GM18519 (cell line): ENCODE measurements at regions not wholly inside any gene's neighbourhood (a gene's known extent, or its start where the extent isn't known, plus 50 kb on each side); places are given as distances from the start of the nearest gene placed in this dataset.

Experiments
- ATAC-seq: cut with Tn5 transposase; IDR thresholded peaks from one replicate; pipeline ENCODE4 v1.9.1; 2021; ENCODE audit warnings: mild to moderate bottlenecking, moderate library complexity; ENCODE audit not compliant: unreplicated experiment, low FRiP score

DNA sequence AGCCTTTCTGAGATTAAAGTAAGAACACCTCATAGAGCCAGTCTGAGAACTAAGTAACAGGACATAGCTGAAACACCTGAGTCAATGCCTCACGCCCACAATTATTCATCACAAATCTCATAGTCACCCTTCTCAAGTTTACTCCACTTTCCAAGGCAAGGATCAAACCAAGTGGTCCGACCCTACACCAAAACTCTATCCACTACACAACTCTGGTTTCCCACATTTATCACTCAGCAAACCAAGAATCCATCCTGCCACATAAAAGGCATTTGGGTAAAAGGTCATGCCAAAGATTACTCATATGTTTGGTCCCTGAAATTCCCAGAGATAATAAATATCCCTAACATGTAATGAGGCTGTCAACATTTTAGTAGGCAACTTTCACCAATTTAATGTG, 144.1 kb downstream of the RPAP3 start:
- ATAC-seq = no peak

DNA sequence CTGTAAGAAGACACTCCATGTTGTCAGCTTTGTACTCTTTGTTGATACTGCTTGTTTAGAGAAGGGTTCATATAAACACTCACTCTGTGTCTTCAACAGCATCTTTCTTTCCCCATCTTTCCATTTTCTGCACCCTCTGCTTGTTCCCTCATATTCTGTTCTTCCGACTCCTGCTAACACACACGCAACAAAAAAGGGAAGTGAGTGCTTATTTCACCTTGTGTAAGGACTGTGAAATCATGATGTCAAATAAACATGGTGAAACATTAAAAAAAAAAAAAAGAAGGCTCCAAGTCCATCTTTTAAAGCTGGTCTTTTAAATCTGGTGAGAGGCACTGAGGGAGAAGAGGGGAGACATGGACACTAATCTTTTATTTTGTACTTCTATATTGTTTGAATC, 145.4 kb downstream of the RPAP3 start:
- no peak for ATAC-seq

DNA sequence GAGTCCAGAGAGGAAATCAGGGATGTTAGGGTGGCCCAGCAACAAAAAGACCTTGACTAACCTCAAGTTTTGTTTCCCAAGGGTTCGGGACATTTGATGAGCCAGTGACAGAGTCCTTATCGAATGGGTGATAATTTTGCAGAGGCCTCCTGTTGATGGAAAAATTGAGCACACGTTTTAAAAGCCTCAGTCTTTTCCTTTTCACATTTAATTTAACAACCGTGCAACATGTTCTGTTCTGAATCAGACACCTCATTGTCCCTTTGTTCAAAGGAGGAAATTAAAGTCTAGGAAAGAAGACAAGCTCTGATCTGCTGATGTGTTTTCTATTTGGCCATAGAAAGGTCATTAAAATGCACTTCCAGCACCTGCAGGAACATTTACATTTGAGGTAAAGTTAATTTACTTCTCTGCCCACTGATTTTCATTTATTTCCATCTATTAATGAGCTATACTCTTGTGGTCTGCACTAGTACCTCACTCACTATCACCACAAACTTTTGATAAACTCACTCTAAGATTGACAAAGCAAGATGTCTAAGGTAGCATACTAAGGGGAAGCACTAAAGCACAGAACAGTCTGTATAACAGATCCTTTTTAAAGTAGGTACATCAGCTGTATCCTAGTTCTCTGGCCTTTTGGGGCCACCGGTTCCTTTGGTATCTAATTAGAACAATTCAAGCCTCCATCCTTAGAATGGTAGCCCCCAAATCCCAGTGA, 147.0 kb downstream of the RPAP3 start:
- ATAC-seq = no peak

DNA sequence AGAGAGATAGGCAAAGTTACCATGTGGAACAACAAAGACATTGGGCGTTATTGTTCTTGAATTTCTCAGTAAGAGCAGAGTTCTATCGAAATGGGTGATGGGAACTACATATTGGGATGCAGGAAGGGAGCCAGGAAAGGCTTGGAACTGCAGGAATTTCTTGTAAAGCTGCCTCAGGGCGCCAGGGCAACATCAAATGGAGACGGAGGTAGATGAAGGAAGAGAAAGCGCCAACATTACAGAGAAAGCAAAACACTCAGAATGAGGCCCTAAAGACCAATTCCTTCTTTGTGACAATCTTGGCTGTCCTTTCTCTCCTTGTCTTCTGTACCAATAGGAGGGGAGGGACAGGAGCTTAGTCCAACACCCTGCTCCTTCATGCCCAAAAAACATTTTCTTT, 148.4 kb downstream of the RPAP3 start:
- ATAC-seq = no peak

DNA sequence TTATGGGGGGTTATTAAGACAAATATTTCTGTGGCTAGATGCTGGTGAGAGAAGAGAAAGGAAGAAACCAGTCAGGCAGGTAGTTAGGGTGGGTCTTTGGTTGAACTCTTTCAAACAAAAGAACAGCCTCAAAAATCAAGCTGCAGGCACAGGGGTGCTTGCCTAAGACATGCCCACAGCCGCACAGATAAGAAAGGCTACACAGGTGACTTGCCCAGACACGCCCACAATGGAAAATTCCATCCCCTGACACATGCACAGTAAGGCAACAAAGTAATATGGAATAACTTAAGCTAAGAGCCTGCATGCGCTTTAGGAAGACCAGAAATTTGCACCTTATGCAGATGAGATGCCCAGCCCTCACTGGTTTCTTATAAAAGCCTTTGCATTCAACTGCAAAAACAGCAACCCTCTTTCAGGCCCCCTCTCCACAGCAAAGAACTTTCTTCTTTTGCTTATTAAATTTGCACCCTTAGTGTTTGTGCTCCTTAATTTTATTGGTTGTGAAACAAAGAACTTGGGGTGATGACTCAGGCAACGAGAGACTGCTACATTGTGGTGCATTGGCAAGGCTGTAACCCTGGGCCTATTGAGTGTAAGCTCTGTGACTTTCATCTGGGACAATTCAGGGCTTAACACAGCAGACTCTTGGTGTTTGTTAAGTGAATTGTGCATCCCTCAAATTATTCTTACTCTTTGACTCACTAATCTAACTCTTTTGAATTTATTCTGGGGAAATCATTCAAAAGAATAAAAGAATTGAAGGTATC, 149.4 kb downstream of the RPAP3 start:
- ATAC-seq = no peak

DNA sequence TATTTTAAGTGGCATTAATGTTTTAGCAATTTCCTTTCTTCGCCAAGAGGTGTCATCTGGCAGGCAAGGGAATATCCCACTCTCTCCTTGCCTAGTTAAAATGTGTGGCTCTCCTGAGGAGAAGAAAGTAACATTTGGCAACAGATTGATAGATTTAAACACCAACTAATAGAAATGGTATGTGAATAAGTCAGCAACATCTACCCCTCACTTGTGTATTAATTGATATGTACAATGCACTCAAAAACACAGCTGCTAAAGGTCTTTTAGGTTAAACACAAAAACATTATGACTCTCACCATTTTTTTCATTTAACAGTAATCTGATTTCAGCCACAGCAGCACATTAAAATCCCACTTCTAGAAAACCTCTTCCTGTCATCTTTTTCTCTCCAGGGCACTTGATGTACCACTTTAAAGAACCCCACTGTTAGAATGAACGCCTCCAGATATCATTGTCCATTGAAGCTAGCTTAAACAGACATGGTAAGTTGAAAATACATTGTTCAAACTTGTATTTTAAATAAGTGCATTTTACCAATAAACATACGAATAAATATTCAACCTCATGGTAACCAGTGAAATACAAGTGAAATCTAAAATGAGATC, 151.7 kb downstream of the RPAP3 start:
- no peak for ATAC-seq

DNA sequence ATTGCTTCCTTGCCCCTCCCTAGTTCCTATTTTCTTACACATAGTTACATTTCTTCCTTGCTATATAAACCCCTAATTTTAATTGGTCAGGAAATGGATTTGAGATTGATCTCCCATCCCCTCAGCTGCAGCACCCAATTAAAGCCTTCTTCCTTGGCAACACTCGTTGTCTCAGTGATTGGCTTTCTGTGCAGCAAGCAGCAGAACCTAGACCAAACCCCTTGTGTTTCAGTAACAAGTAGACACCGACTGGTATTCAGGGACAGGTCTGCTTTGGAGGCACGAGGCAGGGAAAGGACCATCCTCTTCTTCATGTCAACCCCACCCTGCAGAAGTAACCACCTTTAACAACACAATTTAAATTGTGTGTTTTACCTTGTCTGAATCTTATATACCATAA, 152.6 kb downstream of the RPAP3 start:
- no peak for ATAC-seq

DNA sequence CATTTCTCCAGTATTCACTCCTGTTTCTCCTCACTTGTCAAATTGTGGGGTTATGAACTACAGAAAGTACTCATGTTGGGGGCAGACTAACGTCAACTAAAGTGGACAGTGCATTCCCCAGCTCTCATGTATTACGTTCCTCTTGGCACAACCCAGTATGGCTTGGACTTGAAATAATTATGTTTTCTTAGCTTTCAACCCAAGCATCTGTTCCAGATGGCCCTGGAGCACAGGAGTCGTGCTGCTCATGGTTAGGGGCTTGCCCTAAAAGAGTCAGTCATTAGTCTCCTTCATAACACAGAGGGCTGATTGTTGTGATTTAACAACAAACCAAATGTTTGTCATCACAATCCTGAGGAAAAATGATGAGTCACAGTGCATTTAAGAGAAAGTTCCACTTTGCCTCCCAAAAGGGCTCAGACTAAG, 154.4 kb downstream of the RPAP3 start:
- no peak for ATAC-seq

DNA sequence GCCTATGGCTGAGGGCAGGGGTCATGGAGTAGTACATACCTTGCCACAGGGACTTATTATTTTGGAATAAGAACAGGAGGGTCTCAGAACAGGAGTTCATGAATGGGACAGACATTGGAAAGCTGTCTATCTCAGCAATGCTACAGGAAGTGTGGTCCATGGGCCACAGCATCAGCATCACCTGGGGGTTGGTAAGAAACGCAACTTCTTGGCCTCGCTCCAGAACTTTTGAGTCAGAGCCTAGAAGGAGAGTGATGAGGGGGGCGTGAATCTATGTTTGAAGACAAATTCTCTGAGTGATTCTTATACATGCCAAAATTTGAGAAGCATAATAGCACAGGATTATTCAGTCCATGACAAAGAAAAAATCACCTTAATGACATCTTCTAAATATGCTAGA, 156.6 kb downstream of the RPAP3 start:
- no peak for ATAC-seq

DNA sequence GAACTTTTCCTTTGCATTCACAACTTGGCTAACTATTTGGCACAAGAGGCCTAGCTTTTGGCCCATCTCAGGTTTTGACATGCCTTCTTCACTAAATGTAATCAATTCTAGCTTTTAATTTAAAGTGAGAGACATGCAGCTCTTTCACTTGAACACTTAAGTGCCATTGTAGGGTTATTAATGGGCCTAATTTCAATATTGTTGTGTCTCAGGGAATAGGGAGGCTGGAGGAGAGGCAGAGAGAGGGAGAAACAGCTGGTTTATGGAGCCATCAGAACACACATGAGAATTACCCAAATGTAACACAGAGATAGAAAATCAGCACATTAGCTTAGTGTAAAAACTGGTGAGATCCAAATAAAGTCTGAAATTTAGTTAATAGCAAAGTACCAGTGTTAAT, 157.4 kb downstream of the RPAP3 start:
- no peak for ATAC-seq

DNA sequence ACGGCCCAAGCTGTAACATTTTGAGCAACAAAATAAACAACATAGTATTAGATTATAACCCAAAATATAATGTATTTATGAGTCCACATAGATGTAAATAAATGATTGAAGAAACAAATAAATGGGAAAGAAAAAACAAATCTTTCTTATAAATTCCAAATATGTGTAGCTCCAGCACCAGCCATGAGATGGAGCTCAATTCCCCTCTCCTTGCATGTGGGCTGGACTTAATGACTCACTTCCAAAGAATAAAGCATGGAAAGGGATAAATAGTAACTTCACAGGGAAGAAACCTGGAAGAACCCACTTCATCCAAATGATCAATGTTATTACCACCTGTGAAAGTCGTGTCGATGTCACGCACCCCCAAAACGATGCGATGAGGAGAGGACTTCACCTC, 158.8 kb downstream of the RPAP3 start:
- ATAC-seq = no peak

DNA sequence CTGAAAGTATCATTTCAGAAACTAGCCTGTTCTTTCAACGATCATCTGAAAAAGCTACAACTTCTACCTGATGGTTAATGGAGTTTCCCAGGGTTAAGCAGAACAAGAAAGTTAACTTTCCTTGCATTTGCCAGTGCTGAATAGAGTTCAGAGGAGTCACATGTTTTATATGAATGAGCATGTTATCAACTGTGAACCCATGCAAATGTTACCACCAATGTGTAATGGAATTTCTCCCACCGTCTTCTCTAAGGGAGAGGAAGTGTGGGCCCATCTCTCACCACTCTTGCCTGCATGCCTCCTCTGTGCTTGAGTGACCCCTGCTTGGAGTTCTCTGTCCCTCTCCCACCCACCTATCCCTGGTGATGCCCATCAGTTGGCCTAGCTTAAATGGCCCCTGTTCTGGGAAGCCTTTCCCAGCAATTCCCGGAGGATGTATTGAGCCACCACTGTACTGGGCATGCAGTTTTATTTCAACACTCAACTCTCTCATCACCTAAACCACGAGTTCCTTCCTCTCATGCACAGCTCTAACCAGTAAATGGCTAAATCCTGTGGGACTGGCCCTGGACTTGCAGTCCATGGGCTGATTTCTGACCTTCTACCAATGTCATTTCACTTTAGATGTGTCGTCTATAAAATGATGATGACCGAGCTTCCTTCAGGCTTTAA, 159.8 kb downstream of the RPAP3 start:
- no peak for ATAC-seq

DNA sequence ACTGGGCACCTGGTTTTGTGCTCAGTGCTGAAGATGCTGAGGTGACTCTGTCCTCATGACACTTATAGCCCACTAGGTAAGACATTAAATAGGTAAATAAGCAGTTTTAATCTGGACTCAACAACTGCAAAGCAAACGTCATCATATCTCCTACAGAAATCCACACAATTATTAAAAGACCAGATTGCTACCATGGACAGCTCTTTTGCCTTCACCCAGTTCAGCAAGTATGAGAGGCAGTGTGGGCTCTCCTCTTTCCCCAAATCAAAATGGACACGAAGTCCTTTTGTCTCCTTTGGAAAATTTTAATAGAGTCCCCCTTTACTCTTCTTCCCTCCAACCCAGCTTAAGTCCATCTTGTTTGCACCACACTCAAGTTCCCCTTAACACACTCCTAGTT, 171.1 kb downstream of the RPAP3 start:
- no peak for ATAC-seq

DNA sequence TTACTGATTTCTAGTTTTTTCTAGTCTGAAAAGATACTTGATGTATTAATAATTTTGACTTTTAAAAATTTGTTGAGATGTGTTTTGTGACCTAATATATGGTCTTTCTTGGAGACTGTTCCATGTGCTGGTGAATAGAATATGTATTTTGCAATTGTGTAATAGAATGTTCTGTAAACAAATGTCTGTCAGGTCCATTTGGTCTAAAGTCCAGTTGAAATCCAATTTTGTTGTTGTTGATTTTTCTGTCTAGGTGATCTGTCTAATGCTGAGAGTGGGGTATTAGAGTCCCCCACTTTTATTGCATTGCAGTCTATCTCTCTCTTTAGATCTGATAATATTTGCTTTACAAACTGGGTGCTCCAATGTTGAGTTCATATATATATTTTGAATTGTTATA, 175.8 kb downstream of the RPAP3 start:
- ATAC-seq = no peak

DNA sequence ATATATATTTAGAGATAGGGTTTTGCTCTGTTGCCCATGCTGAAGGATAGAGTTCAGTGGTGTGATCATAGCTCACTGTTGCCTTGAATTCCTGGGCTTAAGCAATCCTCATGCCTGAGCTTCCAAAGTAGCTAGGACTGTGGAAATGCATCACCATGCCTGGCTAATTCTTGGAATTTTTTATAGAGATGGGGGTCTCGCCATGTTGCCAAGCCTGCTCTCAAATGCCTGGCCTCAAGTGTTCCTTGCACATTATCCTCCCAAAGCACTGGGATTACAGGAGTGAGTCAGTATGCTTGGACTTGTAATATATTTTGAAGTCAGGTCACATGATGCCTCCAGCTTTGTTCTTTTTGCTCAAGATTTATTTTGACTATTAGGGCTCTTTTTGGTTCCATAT, 178.0 kb downstream of the RPAP3 start:
- no peak for ATAC-seq

DNA sequence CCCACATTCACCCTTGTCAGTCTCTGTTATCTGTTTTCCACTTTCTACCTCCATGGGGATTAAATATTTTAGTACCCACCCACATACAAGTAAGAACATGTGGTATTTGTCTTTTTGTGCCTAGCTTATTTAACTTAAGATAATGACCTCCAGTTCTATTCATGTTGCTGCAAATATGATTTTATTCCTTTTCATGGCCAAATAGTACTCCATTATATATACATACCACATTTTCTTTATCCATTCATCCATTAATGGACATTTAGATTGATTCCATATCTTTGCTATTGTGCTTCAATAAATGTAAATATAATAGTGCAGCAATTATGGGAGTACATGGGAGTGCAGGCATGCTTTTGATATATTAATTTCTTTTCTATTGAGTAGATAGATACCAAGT, 185.8 kb downstream of the RPAP3 start:
- ATAC-seq = no peak

DNA sequence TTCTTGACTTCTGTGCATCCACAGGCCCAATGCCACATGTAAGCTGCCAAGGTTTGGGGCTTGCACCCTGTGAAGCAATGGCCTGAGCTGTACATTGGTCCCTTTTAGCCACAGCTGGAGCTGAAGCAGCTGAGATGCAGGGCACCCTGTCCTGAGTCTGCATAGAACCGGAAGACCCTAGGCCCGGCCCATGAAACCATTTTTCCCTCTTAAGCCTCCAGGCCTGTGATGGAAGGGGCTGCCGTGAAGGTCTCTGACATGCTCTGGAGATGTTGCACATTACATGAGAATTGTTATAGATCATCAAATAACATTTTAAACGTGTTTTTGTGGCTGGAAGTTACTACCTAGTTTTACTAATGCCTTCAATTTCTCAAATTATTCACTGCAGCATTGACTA, 188.7 kb downstream of the RPAP3 start:
- ATAC-seq = no peak

DNA sequence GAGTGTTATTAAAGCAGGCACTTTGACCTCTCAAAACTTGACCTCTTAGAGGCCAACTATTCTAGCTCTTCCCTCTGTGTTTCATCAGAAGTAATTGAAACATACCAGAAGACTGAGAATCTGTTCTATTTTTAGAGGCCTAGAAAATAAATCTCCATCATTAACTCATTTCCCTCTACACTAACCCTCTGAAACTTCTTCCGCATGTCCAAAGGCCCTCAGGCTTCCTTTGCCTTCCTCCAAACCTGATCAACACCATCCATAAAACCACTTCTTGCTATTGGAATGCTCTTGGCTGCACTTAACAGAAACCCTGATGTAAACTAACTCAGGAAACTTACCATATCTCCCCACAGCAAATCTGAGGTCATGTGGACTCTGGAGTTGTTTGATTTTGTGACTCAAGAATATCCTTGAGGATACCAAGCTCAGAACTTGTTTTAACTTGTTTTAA, 196.4 kb downstream of the RPAP3 start:
- ATAC-seq = no peak

DNA sequence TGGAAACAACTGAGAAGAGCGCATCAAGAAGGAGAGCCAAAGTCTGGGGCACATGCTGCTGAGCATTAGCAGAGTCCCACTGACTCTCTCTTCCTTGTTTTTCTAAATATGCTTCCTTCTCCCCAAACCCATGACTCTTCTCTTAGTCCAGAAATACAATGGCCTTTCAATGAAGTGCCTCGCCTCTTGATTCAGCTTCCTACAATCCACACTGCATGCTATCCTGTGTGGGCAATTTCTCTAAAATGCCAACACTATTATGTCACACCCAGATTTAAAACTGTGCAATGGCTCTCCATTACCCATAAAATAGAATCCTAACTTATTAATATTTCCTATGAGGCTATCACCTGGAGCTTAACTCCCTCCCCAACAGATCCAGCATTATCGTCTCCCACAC, 198.6 kb downstream of the RPAP3 start:
- no peak for ATAC-seq

DNA sequence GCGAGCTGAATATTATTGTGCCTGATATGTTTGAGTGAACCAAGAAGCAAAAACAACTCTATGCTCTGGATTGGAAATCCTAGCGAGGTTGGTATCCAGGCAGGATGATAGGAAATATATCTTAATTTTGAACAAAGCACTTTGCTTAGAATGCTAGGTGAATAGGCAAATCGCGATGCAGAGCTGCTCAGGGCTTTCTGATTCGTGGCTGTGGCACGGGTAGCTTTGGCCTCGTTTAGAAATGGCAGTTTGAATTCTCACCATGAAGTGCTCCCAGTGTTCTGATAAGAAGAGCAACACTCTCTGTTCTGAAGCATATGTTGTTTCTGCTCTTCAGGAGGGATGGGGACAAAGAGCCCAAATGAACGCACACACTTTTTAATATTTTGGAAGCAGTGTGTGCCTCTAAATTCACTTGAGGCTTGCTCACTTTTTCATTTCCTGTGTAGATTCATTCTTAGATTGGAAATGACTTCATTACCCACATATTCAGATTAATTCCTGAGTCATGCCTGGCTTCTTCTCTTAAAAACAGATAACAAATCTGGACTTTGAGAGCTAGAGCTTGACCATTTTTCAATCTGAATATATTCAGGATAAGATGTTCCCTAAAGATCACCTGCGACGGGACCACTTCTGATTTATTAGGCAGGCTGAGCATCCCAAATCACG, 200.9 kb downstream of the RPAP3 start:
- no peak for ATAC-seq

DNA sequence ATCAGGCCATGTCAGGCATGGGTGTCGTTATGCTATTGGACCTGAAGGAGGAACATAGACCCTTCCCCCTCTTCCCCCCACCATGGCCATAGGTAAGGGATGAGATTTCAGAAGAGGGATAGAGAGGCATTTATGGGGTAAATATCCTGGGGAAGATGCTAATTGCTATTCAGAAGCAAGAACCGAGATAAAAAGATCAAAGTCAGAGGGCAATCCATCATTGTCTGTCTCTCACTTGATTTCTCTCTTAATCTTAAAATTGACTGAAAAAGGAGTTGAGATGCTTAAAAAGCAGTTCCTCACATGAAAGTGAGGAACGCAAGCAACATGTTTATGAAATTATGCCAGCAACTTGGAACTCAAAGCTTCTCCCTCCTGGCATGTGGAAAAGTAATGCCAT, 212.0 kb downstream of the RPAP3 start:
- ATAC-seq = no peak
